ENCODE measurements at regions not wholly inside any gene's neighbourhood (a gene's known extent, or its start where the extent isn't known, plus 50 kb on each side); places are given as distances from the start of the nearest gene placed in this dataset.

- H3K36me3 ChIP-seq (ENCODE audit: insufficient read depth, low read length): no peaks in the 10 kb centered on the region
- ChIA-PET CTCF (ENCODE audit: partially characterized antibody) (interaction anchor here (0.6 to 1.4 kb wide), 3 partner anchors 9 to 591 kb away, joined by 3 to 5 read pairs (median 3); no protein-coding TSS in a partner anchor), POLR2A (ENCODE audit: partially characterized antibody) (no interaction called here)
- H3K36me3 Mint-ChIP-seq: peaks cover 0 to 3% of the 10 kb centered on the region in 2 donors
- H3K9me3 ChIP-seq (ENCODE audit: control insufficient read depth in 1 of 2, low read length in 2 of 2): no peaks in the 10 kb centered on the region
- peaks cover 0 to 4% (median under 1%) of the 10 kb centered on the region in 8 donors for H3K9me3 Mint-ChIP-seq
- no peaks in the 10 kb centered on the region for H3K4me1 ChIP-seq (ENCODE audit: insufficient read depth, low read length)
- no peaks in the 10 kb centered on the region for H3K27me3 ChIP-seq (ENCODE audit: insufficient read depth, low read length)
- H3K27ac Mint-ChIP-seq: peak overlapping the region in 3 of 7 donors; percentile 26 to 42 (median 30)
- H3K4me3 Mint-ChIP-seq: peak overlapping the region in 2 of 8 donors; percentile 14 to 30
- intact Hi-C loops (cut with micrococcal nuclease): no loop called here
- DNase-seq: no peak
- no peaks in the 10 kb centered on the region for H3K27me3 Mint-ChIP-seq
- peaks cover 10 to 19% (median 16%) of the 10 kb centered on the region in 4 donors for H3K4me1 Mint-ChIP-seq
- H3K27ac ChIP-seq (ENCODE audit: low read depth, low read length): no peak overlapping the region
- H3K4me3 ChIP-seq (ENCODE audit: low read length in 2 of 2): no peak overlapping the region
Observed at GRCh38 chr5:143583409-143583808, 179.9 kb upstream of the NR3C1 start.

GRCh38 chr5:143582869-143583268 lies 179.4 kb upstream of the NR3C1 start:
- CTCF ChIA-PET (ENCODE audit: partially characterized antibody): interaction anchor here (1.3 to 1.4 kb wide), 2 partner anchors 10 kb away, joined by 3 to 5 read pairs; no protein-coding TSS in a partner anchor
- DNase-seq: no peak

GRCh38 chr5:143582176-143582575 lies 178.7 kb upstream of the NR3C1 start:
- Histone ChIP-seq H3K4me1 (ENCODE audit: insufficient read depth, low read length) (no peaks in the 10 kb centered on the region), H3K36me3 (ENCODE audit: insufficient read depth, low read length) (no peaks in the 10 kb centered on the region), H3K27me3 (ENCODE audit: insufficient read depth, low read length) (no peaks in the 10 kb centered on the region), H3K4me3 (ENCODE audit: low read length in 2 of 2) (no peak overlapping the region), H3K27ac (ENCODE audit: low read depth, low read length) (no peak overlapping the region), H3K9me3 (ENCODE audit: control insufficient read depth in 1 of 2, low read length in 2 of 2) (no peaks in the 10 kb centered on the region)
- POLR2A ChIA-PET (ENCODE audit: partially characterized antibody): interaction anchor here (0.9 kb wide), 1 partner anchor 605 kb away, joined by 4 read pairs; no protein-coding TSS in a partner anchor
- Mint-ChIP-seq H3K9me3 (peaks cover 0 to 4% (median under 1%) of the 10 kb centered on the region in 8 donors), H3K27ac (peak overlapping the region in 1 of 7 donors; percentile 17), H3K4me1 (peaks cover 10 to 19% (median 16%) of the 10 kb centered on the region in 4 donors), H3K36me3 (peaks cover 0 to 3% of the 10 kb centered on the region in 2 donors), H3K27me3 (no peaks in the 10 kb centered on the region), H3K4me3 (no peak overlapping the region)
- DNase-seq: no peak
- intact Hi-C loops (cut with micrococcal nuclease): no loop called here
- CTCF ChIA-PET (ENCODE audit: partially characterized antibody): interaction anchor here (1.3 kb wide), 1 partner anchor 10 kb away, joined by 5 read pairs; no protein-coding TSS in a partner anchor

More at GRCh38 chr5:143582869-143583268, 179.4 kb upstream of the NR3C1 start:
- POLR2A ChIA-PET (ENCODE audit: partially characterized antibody): no interaction called here
- Histone ChIP-seq H3K27ac (ENCODE audit: low read depth, low read length) (no peak overlapping the region), H3K4me1 (ENCODE audit: insufficient read depth, low read length) (no peaks in the 10 kb centered on the region), H3K27me3 (ENCODE audit: insufficient read depth, low read length) (no peaks in the 10 kb centered on the region), H3K4me3 (ENCODE audit: low read length in 2 of 2) (no peak overlapping the region), H3K36me3 (ENCODE audit: insufficient read depth, low read length) (no peaks in the 10 kb centered on the region), H3K9me3 (ENCODE audit: control insufficient read depth in 1 of 2, low read length in 2 of 2) (no peaks in the 10 kb centered on the region)
- Mint-ChIP-seq H3K9me3 (peaks cover 0 to 4% (median under 1%) of the 10 kb centered on the region in 8 donors), H3K27ac (peak overlapping the region in 1 of 7 donors; percentile 15), H3K4me1 (peaks cover 10 to 19% (median 16%) of the 10 kb centered on the region in 4 donors), H3K4me3 (peak overlapping the region in 3 of 8 donors; percentile 0 to 45 (median 14)), H3K36me3 (peaks cover 0 to 3% of the 10 kb centered on the region in 2 donors), H3K27me3 (no peaks in the 10 kb centered on the region)
- intact Hi-C loops (cut with micrococcal nuclease): no loop called here

- H3K27ac Mint-ChIP-seq: peak overlapping the region in 1 of 7 donors; percentile 2
- H3K4me3 Mint-ChIP-seq: no peak overlapping the region
- no peaks in the 10 kb centered on the region for H3K4me1 ChIP-seq (ENCODE audit: insufficient read depth, low read length)
- H3K27ac ChIP-seq (ENCODE audit: low read depth, low read length): no peak overlapping the region
- no peaks in the 10 kb centered on the region for H3K9me3 ChIP-seq (ENCODE audit: control insufficient read depth in 1 of 2, low read length in 2 of 2)
- no peak for DNase-seq
- no peak overlapping the region for H3K4me3 ChIP-seq (ENCODE audit: low read length in 2 of 2)
- peaks cover 10 to 19% (median 16%) of the 10 kb centered on the region in 4 donors for H3K4me1 Mint-ChIP-seq
- peaks cover 0 to 3% of the 10 kb centered on the region in 2 donors for H3K36me3 Mint-ChIP-seq
- H3K9me3 Mint-ChIP-seq: peaks cover 0 to 4% (median under 1%) of the 10 kb centered on the region in 8 donors
- H3K27me3 Mint-ChIP-seq: peaks cover 0 to under 1% of the 10 kb centered on the region in 2 donors
- ChIA-PET POLR2A (ENCODE audit: partially characterized antibody) (interaction anchor here (0.9 kb wide), 1 partner anchor 606 kb away, joined by 4 read pairs; no protein-coding TSS in a partner anchor), CTCF (ENCODE audit: partially characterized antibody) (no interaction called here)
- no peaks in the 10 kb centered on the region for H3K27me3 ChIP-seq (ENCODE audit: insufficient read depth, low read length)
- H3K36me3 ChIP-seq (ENCODE audit: insufficient read depth, low read length): no peaks in the 10 kb centered on the region
- intact Hi-C loops (cut with micrococcal nuclease): no loop called here
Observed at GRCh38 chr5:143581649-143582048, 178.2 kb upstream of the NR3C1 start.

GRCh38 chr5:143581147-143581546 lies 177.7 kb upstream of the NR3C1 start:
- no peak overlapping the region for H3K27ac Mint-ChIP-seq
- ChIA-PET CTCF (ENCODE audit: partially characterized antibody) (no interaction called here), POLR2A (ENCODE audit: partially characterized antibody) (interaction anchor here (0.9 kb wide), 1 partner anchor 606 kb away, joined by 4 read pairs; no protein-coding TSS in a partner anchor)
- Histone ChIP-seq H3K9me3 (ENCODE audit: control insufficient read depth in 1 of 2, low read length in 2 of 2) (no peaks in the 10 kb centered on the region), H3K4me1 (ENCODE audit: insufficient read depth, low read length) (no peaks in the 10 kb centered on the region), H3K4me3 (ENCODE audit: low read length in 2 of 2) (no peak overlapping the region), H3K36me3 (ENCODE audit: insufficient read depth, low read length) (no peaks in the 10 kb centered on the region), H3K27ac (ENCODE audit: low read depth, low read length) (no peak overlapping the region), H3K27me3 (ENCODE audit: insufficient read depth, low read length) (no peaks in the 10 kb centered on the region)
- H3K4me3 Mint-ChIP-seq: no peak overlapping the region
- intact Hi-C loops (cut with micrococcal nuclease): no loop called here
- H3K9me3 Mint-ChIP-seq: peaks cover 0 to 4% (median under 1%) of the 10 kb centered on the region in 8 donors
- H3K36me3 Mint-ChIP-seq: peaks cover 0 to 3% of the 10 kb centered on the region in 2 donors
- peaks cover 9 to 19% (median 15%) of the 10 kb centered on the region in 4 donors for H3K4me1 Mint-ChIP-seq
- DNase-seq: no peak
- peaks cover 0 to 3% of the 10 kb centered on the region in 2 donors for H3K27me3 Mint-ChIP-seq

- H3K36me3 Mint-ChIP-seq: peaks cover 0 to 3% of the 10 kb centered on the region in 2 donors
- CTCF ChIA-PET (ENCODE audit: partially characterized antibody): interaction anchor here (0.8 to 1.1 kb wide), 2 partner anchors 11 to 12 kb away, joined by 3 read pairs; no protein-coding TSS in a partner anchor
- no peak for DNase-seq
- POLR2A ChIA-PET (ENCODE audit: partially characterized antibody): no interaction called here
- H3K9me3 Mint-ChIP-seq: peaks cover 0 to 4% (median under 1%) of the 10 kb centered on the region in 8 donors
- Histone ChIP-seq H3K27me3 (ENCODE audit: insufficient read depth, low read length) (no peaks in the 10 kb centered on the region), H3K9me3 (ENCODE audit: control insufficient read depth in 1 of 2, low read length in 2 of 2) (no peaks in the 10 kb centered on the region), H3K27ac (ENCODE audit: low read depth, low read length) (no peak overlapping the region), H3K4me1 (ENCODE audit: insufficient read depth, low read length) (no peaks in the 10 kb centered on the region), H3K36me3 (ENCODE audit: insufficient read depth, low read length) (no peaks in the 10 kb centered on the region), H3K4me3 (ENCODE audit: low read length in 2 of 2) (no peak overlapping the region)
- H3K4me3 Mint-ChIP-seq: no peak overlapping the region
- H3K4me1 Mint-ChIP-seq: peaks cover 0 to 3% (median 0%) of the 10 kb centered on the region in 4 donors
- H3K27me3 Mint-ChIP-seq: peaks cover 0 to 4% of the 10 kb centered on the region in 2 donors
- H3K27ac Mint-ChIP-seq: no peak overlapping the region
- intact Hi-C loops (cut with micrococcal nuclease): no loop called here
Observed at GRCh38 chr5:143576711-143577484, 173.4 kb upstream of the NR3C1 start.

- no peaks in the 10 kb centered on the region for H3K9me3 ChIP-seq (ENCODE audit: control insufficient read depth in 1 of 2, low read length in 2 of 2)
- ChIA-PET POLR2A (ENCODE audit: partially characterized antibody) (no interaction called here), CTCF (ENCODE audit: partially characterized antibody) (no interaction called here)
- peaks cover 0 to 3% of the 10 kb centered on the region in 2 donors for H3K36me3 Mint-ChIP-seq
- H3K4me3 ChIP-seq (ENCODE audit: low read length in 2 of 2): no peak overlapping the region
- no peaks in the 10 kb centered on the region for H3K27me3 ChIP-seq (ENCODE audit: insufficient read depth, low read length)
- no peak overlapping the region for H3K27ac ChIP-seq (ENCODE audit: low read depth, low read length)
- peaks cover 0 to 4% (median under 1%) of the 10 kb centered on the region in 8 donors for H3K9me3 Mint-ChIP-seq
- DNase-seq: no peak
- H3K4me3 Mint-ChIP-seq: peak overlapping the region in 1 of 8 donors; percentile 32
- peaks cover 0 to 4% of the 10 kb centered on the region in 2 donors for H3K27me3 Mint-ChIP-seq
- H3K4me1 Mint-ChIP-seq: no peaks in the 10 kb centered on the region
- H3K4me1 ChIP-seq (ENCODE audit: insufficient read depth, low read length): no peaks in the 10 kb centered on the region
- no peaks in the 10 kb centered on the region for H3K36me3 ChIP-seq (ENCODE audit: insufficient read depth, low read length)
- H3K27ac Mint-ChIP-seq: no peak overlapping the region
- intact Hi-C loops (cut with micrococcal nuclease): no loop called here
Observed at GRCh38 chr5:143575286-143575685, 171.8 kb upstream of the NR3C1 start.

Data from CD4-positive, alpha-beta memory T cell (primary cell).